A673 (cell line): ENCODE measurements at regions not wholly inside any gene's neighbourhood (a gene's known extent, or its start where the extent isn't known, plus 50 kb on each side); places are given as distances from the start of the nearest gene placed in this dataset.

ENCODE experiments used
- BruUV-seq: library from RNA; stranded (reverse); fragments of 400-500 nt; replicated peaks from 2 replicates; lab custom pipeline; 2021; lab: Mats Ljungman, UMichigan
- CTCF ChIA-PET: fragments of 300-600 bp; sonication (Branson Sonifier 250); formaldehyde crosslinking; loops from one replicate; lab custom pipeline; 2022; ENCODE audit warnings: antibody characterized with exemption; lab: Charles Lee
- POLR2A ChIA-PET: fragments of 300-600 bp; sonication (Branson Sonifier 250); formaldehyde crosslinking; loops from one replicate; lab custom pipeline; 2022; ENCODE audit warnings: antibody characterized with exemption; ENCODE audit not compliant: low non-redundant PET; lab: Charles Lee
- DNase-seq: peaks from one replicate; pipeline ENCODE4 v3.0.0-alpha.2; 2015; ENCODE audit warnings: low spot score
- H3K27ac ChIP-seq: fragments of 200-600 bp; sonication (generic); 2 replicates; pipeline ENCODE4 v1.5.1; 2016; ENCODE audit warnings: mixed run types, low read depth, mild to moderate bottlenecking, mixed read lengths, antibody characterized with exemption, low read length; ENCODE audit not compliant: poor library complexity, severe bottlenecking
- H3K27me3 ChIP-seq: fragments of 200-600 bp; sonication (generic); replicated peaks from 2 replicates; pipeline ENCODE4 v1.6.1; 2017; ENCODE audit warnings: mixed run types, low read depth, mild to moderate bottlenecking, mixed read lengths, antibody characterized with exemption, low read length; ENCODE audit not compliant: insufficient read depth, poor library complexity
- H3K36me3 ChIP-seq: fragments of 200-600 bp; sonication (generic); 2 replicates; pipeline ENCODE4 v1.6.1; 2016; ENCODE audit warnings: mixed run types, mild to moderate bottlenecking, mixed read lengths, antibody characterized with exemption, low read length; ENCODE audit not compliant: insufficient read depth, poor library complexity, severe bottlenecking
- H3K4me1 ChIP-seq: fragments of 200-600 bp; sonication (generic); 2 replicates; pipeline ENCODE4 v1.6.1; 2017; ENCODE audit warnings: mixed run types, mild to moderate bottlenecking, mixed read lengths, antibody characterized with exemption, low read length; ENCODE audit not compliant: insufficient read depth, poor library complexity, severe bottlenecking
- H3K4me3 ChIP-seq: fragments of 200-600 bp; sonication (generic); 2 replicates; pipeline ENCODE4 v1.5.1; 2016; ENCODE audit warnings: low read depth, mixed run types, mild to moderate bottlenecking, mixed read lengths, low read length; ENCODE audit not compliant: poor library complexity, severe bottlenecking
- H3K9me3 ChIP-seq: fragments of 200-600 bp; sonication (generic); 2 replicates; pipeline ENCODE4 v1.6.1; 2016; ENCODE audit warnings: mixed run types, low read depth, mild to moderate bottlenecking, mixed read lengths, antibody characterized with exemption, low read length; ENCODE audit not compliant: poor library complexity, severe bottlenecking
- EZH2 ChIP-seq: fragments of 200-600 bp; sonication (generic); IDR thresholded peaks from 2 replicates; pipeline ENCODE4 v1.6.1; 2017; ENCODE audit warnings: borderline replicate concordance, low read depth, mild to moderate bottlenecking, mixed read lengths, antibody characterized with exemption, low read length; ENCODE audit not compliant: poor library complexity, severe bottlenecking
- intact Hi-C: fragments of 100-400 bp; cut with micrococcal nuclease; formaldehyde crosslinking; loops from one replicate; pipeline ENCODE4 v1.10.0; 2022; ENCODE audit not compliant: unreplicated experiment
- TF ChIP-seq, protein P1 (sequence below): fragments of 300-800, 200-600 bp; sonication (generic); conservative IDR thresholded peaks from 2 replicates; pipeline ENCODE4 v1.5.1; 2017; ENCODE audit warnings: low read depth, mild to moderate bottlenecking, antibody characterized with exemption, low read length, moderate library complexity, mixed read lengths

DNA sequence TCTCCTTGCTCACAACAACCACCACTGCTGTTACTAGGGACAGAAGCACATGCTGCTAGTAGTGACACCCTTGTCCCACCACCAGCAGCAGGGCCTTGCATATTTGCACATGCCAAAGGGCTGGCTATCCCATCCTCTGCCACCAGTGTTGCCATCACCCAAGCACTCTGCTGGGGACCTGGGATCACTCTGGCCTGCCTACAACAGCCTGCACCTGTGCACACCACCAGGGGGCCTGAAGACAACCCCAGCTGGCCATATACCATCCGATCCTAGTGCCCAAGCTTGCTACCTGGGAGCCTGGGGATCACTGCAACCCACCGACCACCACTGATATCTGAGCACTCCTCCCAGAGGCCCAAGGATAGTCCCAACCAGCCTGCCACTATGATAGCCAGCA, 99.9 kb upstream of the FANCL start:
- intact Hi-C loops = no loop called here
- Histone ChIP-seq H3K9me3 (no peaks in the 10 kb centered on the region), H3K27ac (no peak overlapping the region), H3K27me3 (no peaks in the 10 kb centered on the region), H3K4me3 (no peak overlapping the region), H3K4me1 (no peaks in the 10 kb centered on the region), H3K36me3 (no peaks in the 10 kb centered on the region)
- POLR2A ChIA-PET = no interaction called here
- BruUV-seq = no TSS peak
- no peak for DNase-seq
- CTCF ChIA-PET = no interaction called here
- TF ChIP-seq EZH2 = no peak
- TF ChIP-seq, protein P1, sequence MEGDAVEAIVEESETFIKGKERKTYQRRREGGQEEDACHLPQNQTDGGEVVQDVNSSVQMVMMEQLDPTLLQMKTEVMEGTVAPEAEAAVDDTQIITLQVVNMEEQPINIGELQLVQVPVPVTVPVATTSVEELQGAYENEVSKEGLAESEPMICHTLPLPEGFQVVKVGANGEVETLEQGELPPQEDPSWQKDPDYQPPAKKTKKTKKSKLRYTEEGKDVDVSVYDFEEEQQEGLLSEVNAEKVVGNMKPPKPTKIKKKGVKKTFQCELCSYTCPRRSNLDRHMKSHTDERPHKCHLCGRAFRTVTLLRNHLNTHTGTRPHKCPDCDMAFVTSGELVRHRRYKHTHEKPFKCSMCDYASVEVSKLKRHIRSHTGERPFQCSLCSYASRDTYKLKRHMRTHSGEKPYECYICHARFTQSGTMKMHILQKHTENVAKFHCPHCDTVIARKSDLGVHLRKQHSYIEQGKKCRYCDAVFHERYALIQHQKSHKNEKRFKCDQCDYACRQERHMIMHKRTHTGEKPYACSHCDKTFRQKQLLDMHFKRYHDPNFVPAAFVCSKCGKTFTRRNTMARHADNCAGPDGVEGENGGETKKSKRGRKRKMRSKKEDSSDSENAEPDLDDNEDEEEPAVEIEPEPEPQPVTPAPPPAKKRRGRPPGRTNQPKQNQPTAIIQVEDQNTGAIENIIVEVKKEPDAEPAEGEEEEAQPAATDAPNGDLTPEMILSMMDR = no peak

DNA sequence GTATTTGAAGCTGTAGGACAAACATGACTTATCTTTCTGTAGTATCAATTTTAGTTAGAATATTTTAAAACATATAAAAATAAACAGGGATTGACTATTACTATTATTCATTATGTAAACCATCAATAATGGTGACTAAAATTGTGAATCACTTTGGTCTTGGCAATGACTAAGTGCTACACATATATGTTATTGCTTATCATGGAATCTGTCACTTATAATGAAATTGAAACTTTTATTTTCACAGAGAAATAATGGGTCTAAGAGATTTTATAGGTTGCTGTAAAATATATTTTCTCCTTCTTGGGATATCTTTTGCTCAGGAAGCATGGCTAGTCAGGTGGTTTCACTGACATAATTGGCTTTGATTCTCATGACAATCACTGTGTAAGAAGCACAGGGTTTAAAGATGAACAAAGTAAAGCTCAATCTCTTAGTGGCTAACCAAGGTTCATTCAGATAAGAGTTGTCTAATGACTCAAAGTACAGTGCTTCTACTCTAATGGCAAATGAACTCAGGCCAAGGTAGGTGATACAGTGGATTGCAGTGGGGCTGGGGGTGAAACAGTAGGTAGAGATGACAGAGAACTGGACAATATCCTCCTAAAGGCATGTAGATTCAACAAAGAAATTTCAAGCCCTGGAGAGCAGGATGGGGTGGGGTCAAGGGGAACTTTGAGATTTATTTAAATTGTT, 98.6 kb upstream of the FANCL start:
- no TSS peak for BruUV-seq
- H3K27me3 ChIP-seq = peaks cover 3% of the 10 kb centered on the region
- H3K9me3 ChIP-seq = no peaks in the 10 kb centered on the region
- TF ChIP-seq EZH2 = no peak
- TF ChIP-seq, protein P1 = no peak
- intact Hi-C loops = no loop called here
- no peaks in the 10 kb centered on the region for H3K4me1 ChIP-seq
- ChIA-PET POLR2A (no interaction called here), CTCF (no interaction called here)
- DNase-seq = no peak
- H3K36me3 ChIP-seq = no peaks in the 10 kb centered on the region
- no peak overlapping the region for H3K27ac ChIP-seq
- no peak overlapping the region for H3K4me3 ChIP-seq

DNA sequence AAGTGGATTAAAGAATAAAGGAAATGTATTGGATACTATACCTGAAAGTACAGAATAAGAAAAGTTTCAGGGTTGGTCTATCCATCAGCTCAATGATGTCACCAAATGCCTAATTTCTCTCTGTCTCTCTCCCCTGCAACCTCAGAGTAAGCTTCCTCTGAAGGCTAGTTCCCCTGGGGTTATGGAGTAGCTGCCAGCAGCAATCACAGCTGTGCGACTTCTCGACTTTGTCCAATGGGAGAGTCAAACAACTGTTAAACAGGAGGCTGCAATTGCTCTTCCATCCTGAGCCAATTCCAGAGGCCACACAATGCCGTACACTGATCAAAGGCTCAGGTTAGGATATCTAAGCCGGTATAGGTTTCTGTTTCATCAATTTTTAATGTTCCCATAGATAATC, 95.3 kb upstream of the FANCL start:
- no peak overlapping the region for H3K27ac ChIP-seq
- H3K4me3 ChIP-seq = no peak overlapping the region
- intact Hi-C loops = no loop called here
- TF ChIP-seq, protein P1 = no peak
- no peak for TF ChIP-seq EZH2
- POLR2A ChIA-PET = no interaction called here
- H3K36me3 ChIP-seq = no peaks in the 10 kb centered on the region
- CTCF ChIA-PET = no interaction called here
- peak; percentile 35 for DNase-seq
- no TSS peak for BruUV-seq
- no peaks in the 10 kb centered on the region for H3K9me3 ChIP-seq
- H3K4me1 ChIP-seq = no peaks in the 10 kb centered on the region
- peaks cover 3% of the 10 kb centered on the region for H3K27me3 ChIP-seq
